WTC11 (cell line): ENCODE measurements at regions not wholly inside any gene's neighbourhood (a gene's known extent, or its start where the extent isn't known, plus 50 kb on each side); places are given as distances from the start of the nearest gene placed in this dataset.
A peak's percentile ranks its signal among the peaks of the same experiment; 100 is the strongest.

Source experiments
- ATAC-seq: fragments of 200-7000 bp; cut with Tn5 transposase; 2 replicates; pipeline ENCODE4 v1.10.0; 2021; ENCODE audit warnings: mild to moderate bottlenecking, moderate library complexity
- CTCF ChIA-PET: fragments of 300-600 bp; sonication (Branson Sonifier 250); formaldehyde crosslinking; loops from one replicate; lab custom pipeline; 2021; ENCODE audit warnings: antibody characterized with exemption; lab: Charles Lee
- POLR2A ChIA-PET: fragments of 350-600 bp; sonication (Branson Sonifier 250); formaldehyde crosslinking; loops from one replicate; lab custom pipeline; 2021; ENCODE audit warnings: antibody characterized with exemption; lab: Charles Lee
- DNase-seq: peaks from one replicate; pipeline ENCODE4 v3.0.0; 2021; ENCODE audit warnings: low spot score
- H3K27ac Mint-ChIP-seq: 2 replicates; pipeline ENCODE4 v1.8.0; 2021; ENCODE audit warnings: mixed read lengths
- H3K27me3 Mint-ChIP-seq: 2 replicates; pipeline ENCODE4 v1.8.0; 2021; ENCODE audit warnings: low read depth, mild to moderate bottlenecking, moderate library complexity, mixed read lengths
- H3K36me3 Mint-ChIP-seq: 2 replicates; pipeline ENCODE4 v1.8.0; 2021; ENCODE audit warnings: mixed read lengths
- H3K4me1 Mint-ChIP-seq: 2 replicates; pipeline ENCODE4 v1.8.0; 2022; ENCODE audit warnings: mixed read lengths
- H3K4me3 Mint-ChIP-seq: 2 replicates; pipeline ENCODE4 v1.8.0; 2021; ENCODE audit warnings: mild to moderate bottlenecking, moderate library complexity, mixed read lengths
- H3K9me3 Mint-ChIP-seq: 2 replicates; pipeline ENCODE4 v1.8.0; 2021; ENCODE audit warnings: mixed read lengths
- CREM ChIP-seq: sonication (generic); formaldehyde crosslinking; IDR thresholded peaks from 2 replicates; pipeline ENCODE4 v1.8.1; 2022; ENCODE audit warnings: mild to moderate bottlenecking, missing genetic modification reagents, moderate library complexity
- GRHL2 ChIP-seq: fragments of 250-450 bp; sonication (Bioruptor Pico); IDR thresholded peaks from 2 replicates; pipeline ENCODE4 v1.8.0; 2022; ENCODE audit warnings: mild to moderate bottlenecking, moderate library complexity; ENCODE audit not compliant: insufficient replicate concordance, severe bottlenecking
- GTF2I ChIP-seq: fragments of 250-450 bp; sonication (Bioruptor Pico); conservative IDR thresholded peaks from 2 replicates; pipeline ENCODE4 v1.4.0; 2021; ENCODE audit warnings: mild to moderate bottlenecking
- SP1 ChIP-seq: sonication (generic); formaldehyde crosslinking; conservative IDR thresholded peaks from 2 replicates; pipeline ENCODE4 v1.8.1; 2022; ENCODE audit warnings: missing genetic modification reagents
- TEAD1 ChIP-seq: sonication (generic); formaldehyde crosslinking; IDR thresholded peaks from 2 replicates; pipeline ENCODE4 v1.8.0; 2022; ENCODE audit warnings: mild to moderate bottlenecking, missing genetic modification reagents
- TEAD4 ChIP-seq: sonication (generic); formaldehyde crosslinking; IDR thresholded peaks from 2 replicates; pipeline ENCODE4 v1.8.0; 2022; ENCODE audit warnings: mild to moderate bottlenecking, missing genetic modification reagents
- ZNF317 ChIP-seq: sonication (generic); formaldehyde crosslinking; IDR thresholded peaks from 2 replicates; pipeline ENCODE4 v1.8.1; 2023; ENCODE audit warnings: low read depth, mild to moderate bottlenecking, moderate library complexity, missing genetic modification reagents, borderline replicate concordance
- TF ChIP-seq, protein P1 (sequence below): sonication (generic); formaldehyde crosslinking; IDR thresholded peaks from 2 replicates; pipeline ENCODE4 v1.8.0; 2022; ENCODE audit warnings: mild to moderate bottlenecking, missing genetic modification reagents
- TF ChIP-seq, protein P2 (sequence below): sonication (generic); formaldehyde crosslinking; IDR thresholded peaks from 2 replicates; pipeline ENCODE4 v1.8.0; 2022; ENCODE audit warnings: mild to moderate bottlenecking, missing genetic modification reagents
- TF ChIP-seq, protein P3 (sequence below): fragments of 250-450 bp; sonication (Bioruptor Pico); IDR thresholded peaks from 2 replicates; pipeline ENCODE4 v1.9.0; 2021; ENCODE audit warnings: mild to moderate bottlenecking, borderline replicate concordance
- TF ChIP-seq, protein P4 (sequence below): sonication (generic); formaldehyde crosslinking; IDR thresholded peaks from 2 replicates; pipeline ENCODE4 v1.8.1; 2023; ENCODE audit warnings: mild to moderate bottlenecking, missing genetic modification reagents, borderline replicate concordance
- TF ChIP-seq, protein P5 (sequence below): sonication (generic); formaldehyde crosslinking; IDR thresholded peaks from 2 replicates; pipeline ENCODE4 v1.8.0; 2022; ENCODE audit warnings: mild to moderate bottlenecking, missing genetic modification reagents

DNA sequence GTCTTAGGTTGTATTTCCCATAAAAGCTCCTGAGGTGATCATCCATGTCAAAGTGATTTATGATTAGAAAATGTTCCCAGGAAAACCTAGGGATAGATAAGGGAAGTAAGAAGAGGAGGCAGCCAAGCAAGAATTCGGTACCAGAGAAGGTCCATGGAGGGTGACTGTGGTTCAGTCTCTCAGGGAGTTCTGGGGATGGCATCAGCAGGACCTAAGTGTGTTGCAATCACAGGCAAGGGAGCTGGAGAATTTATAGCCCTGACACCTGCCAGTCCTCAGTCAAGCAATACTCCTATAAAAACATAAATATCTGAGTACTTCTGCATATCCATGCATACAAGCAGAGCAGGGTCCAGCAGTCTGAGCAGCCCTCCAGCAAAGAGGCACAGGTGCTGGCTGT is 95.6 kb upstream of the TOPAZ1 start (continued):
- TF ChIP-seq, protein P1, sequence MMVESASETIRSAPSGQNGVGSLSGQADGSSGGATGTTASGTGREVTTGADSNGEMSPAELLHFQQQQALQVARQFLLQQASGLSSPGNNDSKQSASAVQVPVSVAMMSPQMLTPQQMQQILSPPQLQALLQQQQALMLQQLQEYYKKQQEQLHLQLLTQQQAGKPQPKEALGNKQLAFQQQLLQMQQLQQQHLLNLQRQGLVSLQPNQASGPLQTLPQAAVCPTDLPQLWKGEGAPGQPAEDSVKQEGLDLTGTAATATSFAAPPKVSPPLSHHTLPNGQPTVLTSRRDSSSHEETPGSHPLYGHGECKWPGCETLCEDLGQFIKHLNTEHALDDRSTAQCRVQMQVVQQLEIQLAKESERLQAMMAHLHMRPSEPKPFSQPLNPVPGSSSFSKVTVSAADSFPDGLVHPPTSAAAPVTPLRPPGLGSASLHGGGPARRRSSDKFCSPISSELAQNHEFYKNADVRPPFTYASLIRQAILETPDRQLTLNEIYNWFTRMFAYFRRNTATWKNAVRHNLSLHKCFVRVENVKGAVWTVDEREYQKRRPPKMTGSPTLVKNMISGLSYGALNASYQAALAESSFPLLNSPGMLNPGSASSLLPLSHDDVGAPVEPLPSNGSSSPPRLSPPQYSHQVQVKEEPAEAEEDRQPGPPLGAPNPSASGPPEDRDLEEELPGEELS: no peak
- TF ChIP-seq CREM (CRISPR knock-in tag) (no peak), SP1 (CRISPR knock-in tag) (no peak), TEAD1 (no peak), TEAD4 (CRISPR knock-in tag) (no peak), ZNF317 (CRISPR knock-in tag) (no peak)
- TF ChIP-seq, protein P2, sequence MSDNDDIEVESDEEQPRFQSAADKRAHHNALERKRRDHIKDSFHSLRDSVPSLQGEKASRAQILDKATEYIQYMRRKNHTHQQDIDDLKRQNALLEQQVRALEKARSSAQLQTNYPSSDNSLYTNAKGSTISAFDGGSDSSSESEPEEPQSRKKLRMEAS (CRISPR knock-in tag): no peak
- TF ChIP-seq, protein P3, sequence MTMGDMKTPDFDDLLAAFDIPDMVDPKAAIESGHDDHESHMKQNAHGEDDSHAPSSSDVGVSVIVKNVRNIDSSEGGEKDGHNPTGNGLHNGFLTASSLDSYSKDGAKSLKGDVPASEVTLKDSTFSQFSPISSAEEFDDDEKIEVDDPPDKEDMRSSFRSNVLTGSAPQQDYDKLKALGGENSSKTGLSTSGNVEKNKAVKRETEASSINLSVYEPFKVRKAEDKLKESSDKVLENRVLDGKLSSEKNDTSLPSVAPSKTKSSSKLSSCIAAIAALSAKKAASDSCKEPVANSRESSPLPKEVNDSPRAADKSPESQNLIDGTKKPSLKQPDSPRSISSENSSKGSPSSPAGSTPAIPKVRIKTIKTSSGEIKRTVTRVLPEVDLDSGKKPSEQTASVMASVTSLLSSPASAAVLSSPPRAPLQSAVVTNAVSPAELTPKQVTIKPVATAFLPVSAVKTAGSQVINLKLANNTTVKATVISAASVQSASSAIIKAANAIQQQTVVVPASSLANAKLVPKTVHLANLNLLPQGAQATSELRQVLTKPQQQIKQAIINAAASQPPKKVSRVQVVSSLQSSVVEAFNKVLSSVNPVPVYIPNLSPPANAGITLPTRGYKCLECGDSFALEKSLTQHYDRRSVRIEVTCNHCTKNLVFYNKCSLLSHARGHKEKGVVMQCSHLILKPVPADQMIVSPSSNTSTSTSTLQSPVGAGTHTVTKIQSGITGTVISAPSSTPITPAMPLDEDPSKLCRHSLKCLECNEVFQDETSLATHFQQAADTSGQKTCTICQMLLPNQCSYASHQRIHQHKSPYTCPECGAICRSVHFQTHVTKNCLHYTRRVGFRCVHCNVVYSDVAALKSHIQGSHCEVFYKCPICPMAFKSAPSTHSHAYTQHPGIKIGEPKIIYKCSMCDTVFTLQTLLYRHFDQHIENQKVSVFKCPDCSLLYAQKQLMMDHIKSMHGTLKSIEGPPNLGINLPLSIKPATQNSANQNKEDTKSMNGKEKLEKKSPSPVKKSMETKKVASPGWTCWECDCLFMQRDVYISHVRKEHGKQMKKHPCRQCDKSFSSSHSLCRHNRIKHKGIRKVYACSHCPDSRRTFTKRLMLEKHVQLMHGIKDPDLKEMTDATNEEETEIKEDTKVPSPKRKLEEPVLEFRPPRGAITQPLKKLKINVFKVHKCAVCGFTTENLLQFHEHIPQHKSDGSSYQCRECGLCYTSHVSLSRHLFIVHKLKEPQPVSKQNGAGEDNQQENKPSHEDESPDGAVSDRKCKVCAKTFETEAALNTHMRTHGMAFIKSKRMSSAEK (CRISPR knock-in tag): no peak

DNA sequence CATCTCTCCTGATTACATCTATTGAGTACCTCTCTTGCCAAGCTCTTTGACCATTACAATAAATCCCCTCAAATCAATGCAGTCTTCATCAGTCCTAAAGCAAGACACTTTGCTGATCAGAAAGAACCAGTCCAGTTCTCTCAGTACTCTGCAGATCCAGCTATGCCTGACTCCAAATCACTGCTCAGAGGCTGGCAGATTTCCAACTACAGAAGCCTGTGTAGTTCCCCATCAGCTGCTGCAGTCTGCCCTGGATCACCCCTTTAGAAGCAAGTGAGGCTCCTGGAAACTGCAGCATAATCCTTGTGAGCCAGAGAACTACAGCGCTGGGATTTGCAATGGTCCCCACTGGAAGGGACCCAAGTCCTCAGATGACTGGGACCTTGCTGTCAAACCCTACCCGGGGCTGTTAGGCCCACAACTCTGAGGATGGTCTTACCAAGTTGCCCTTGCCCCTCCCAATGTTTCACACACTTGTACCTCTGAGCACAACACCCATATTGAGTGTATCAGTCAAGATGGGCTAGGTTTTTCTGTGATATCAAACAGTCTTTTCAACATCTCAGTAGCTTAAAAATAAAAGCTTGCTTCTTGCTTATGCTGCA is 81.9 kb upstream of the TOPAZ1 start:
- DNase-seq: no peak

DNA sequence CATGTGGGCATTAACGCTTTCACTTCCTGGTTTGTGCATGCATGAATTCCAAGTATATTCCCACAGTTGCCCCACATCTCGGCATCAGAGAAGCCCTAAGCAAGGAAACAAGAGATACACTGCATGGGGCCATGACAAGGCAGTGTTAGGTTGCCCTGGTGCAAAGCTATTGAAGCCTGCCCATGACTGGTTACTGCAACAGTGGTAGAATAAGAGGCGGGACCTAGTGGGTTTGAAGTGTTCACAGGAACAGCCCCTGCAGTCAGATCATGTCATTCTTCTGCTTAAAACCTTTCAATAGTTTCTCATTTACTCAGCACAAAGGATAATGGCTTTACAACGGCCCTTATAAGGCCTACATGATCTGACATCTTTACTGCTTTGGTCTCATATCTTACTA is 80.9 kb upstream of the TOPAZ1 start:
- H3K36me3 Mint-ChIP-seq: no peaks in the 10 kb centered on the region
- ChIA-PET CTCF (no interaction called here), POLR2A (no interaction called here)
- TF ChIP-seq, protein P4, sequence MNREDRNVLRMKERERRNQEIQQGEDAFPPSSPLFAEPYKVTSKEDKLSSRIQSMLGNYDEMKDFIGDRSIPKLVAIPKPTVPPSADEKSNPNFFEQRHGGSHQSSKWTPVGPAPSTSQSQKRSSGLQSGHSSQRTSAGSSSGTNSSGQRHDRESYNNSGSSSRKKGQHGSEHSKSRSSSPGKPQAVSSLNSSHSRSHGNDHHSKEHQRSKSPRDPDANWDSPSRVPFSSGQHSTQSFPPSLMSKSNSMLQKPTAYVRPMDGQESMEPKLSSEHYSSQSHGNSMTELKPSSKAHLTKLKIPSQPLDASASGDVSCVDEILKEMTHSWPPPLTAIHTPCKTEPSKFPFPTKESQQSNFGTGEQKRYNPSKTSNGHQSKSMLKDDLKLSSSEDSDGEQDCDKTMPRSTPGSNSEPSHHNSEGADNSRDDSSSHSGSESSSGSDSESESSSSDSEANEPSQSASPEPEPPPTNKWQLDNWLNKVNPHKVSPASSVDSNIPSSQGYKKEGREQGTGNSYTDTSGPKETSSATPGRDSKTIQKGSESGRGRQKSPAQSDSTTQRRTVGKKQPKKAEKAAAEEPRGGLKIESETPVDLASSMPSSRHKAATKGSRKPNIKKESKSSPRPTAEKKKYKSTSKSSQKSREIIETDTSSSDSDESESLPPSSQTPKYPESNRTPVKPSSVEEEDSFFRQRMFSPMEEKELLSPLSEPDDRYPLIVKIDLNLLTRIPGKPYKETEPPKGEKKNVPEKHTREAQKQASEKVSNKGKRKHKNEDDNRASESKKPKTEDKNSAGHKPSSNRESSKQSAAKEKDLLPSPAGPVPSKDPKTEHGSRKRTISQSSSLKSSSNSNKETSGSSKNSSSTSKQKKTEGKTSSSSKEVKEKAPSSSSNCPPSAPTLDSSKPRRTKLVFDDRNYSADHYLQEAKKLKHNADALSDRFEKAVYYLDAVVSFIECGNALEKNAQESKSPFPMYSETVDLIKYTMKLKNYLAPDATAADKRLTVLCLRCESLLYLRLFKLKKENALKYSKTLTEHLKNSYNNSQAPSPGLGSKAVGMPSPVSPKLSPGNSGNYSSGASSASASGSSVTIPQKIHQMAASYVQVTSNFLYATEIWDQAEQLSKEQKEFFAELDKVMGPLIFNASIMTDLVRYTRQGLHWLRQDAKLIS (CRISPR knock-in tag): no peak
- TF ChIP-seq GTF2I (CRISPR knock-in tag): no peak
- DNase-seq: no peak
- peaks cover 14% of the 10 kb centered on the region for H3K27me3 Mint-ChIP-seq
- no peaks in the 10 kb centered on the region for H3K9me3 Mint-ChIP-seq
- H3K4me1 Mint-ChIP-seq: no peaks in the 10 kb centered on the region
- no peak overlapping the region for H3K27ac Mint-ChIP-seq
- no peak overlapping the region for H3K4me3 Mint-ChIP-seq
- ATAC-seq: peak; percentile 66

More for the DNA sequence above, 81.9 kb upstream of the TOPAZ1 start:
- POLR2A ChIA-PET: no interaction called here
- CTCF ChIA-PET: no interaction called here
- Mint-ChIP-seq H3K27ac (no peak overlapping the region), H3K4me3 (no peak overlapping the region), H3K27me3 (peaks cover 17% of the 10 kb centered on the region), H3K36me3 (no peaks in the 10 kb centered on the region), H3K9me3 (no peaks in the 10 kb centered on the region), H3K4me1 (no peaks in the 10 kb centered on the region)
- no peak for ATAC-seq
- TF ChIP-seq, protein P1: no peak
- TF ChIP-seq GRHL2: no peak
- TF ChIP-seq, protein P5, sequence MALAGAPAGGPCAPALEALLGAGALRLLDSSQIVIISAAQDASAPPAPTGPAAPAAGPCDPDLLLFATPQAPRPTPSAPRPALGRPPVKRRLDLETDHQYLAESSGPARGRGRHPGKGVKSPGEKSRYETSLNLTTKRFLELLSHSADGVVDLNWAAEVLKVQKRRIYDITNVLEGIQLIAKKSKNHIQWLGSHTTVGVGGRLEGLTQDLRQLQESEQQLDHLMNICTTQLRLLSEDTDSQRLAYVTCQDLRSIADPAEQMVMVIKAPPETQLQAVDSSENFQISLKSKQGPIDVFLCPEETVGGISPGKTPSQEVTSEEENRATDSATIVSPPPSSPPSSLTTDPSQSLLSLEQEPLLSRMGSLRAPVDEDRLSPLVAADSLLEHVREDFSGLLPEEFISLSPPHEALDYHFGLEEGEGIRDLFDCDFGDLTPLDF (CRISPR knock-in tag): no peak
